HG03280 (cell line): ENCODE measurements at regions not wholly inside any gene's neighbourhood (a gene's known extent, or its start where the extent isn't known, plus 50 kb on each side); places are given as distances from the start of the nearest gene placed in this dataset.
"Not testable (repeated sequence)": the region's sequence is repeated elsewhere in the genome, so short reads cannot be mapped to it uniquely, and the experiment has no call there.

Source experiments
- ATAC-seq: cut with Tn5 transposase; IDR thresholded peaks from one replicate; pipeline ENCODE4 v1.9.1; 2021; ENCODE audit warnings: mild to moderate bottlenecking, moderate library complexity; ENCODE audit not compliant: unreplicated experiment

GRCh38 chr5:42235837-42236236, 187.4 kb upstream of the GHR start:
- no peak for ATAC-seq

GRCh38 chr5:42241636-42242035, 181.6 kb upstream of the GHR start:
- ATAC-seq = no peak

GRCh38 chr5:42242210-42242609, 181.0 kb upstream of the GHR start:
- ATAC-seq = no peak

- ATAC-seq = no peak
Observed at GRCh38 chr5:42242881-42243485, 180.3 kb upstream of the GHR start.

- ATAC-seq = no peak
Observed at GRCh38 chr5:42252306-42252705, 170.9 kb upstream of the GHR start.

- ATAC-seq = not testable (repeated sequence)
Observed at GRCh38 chr5:42259914-42260313, 163.3 kb upstream of the GHR start.

GRCh38 chr5:42267091-42267490, 156.1 kb upstream of the GHR start:
- no peak for ATAC-seq

- not testable (repeated sequence) for ATAC-seq
Observed at GRCh38 chr5:42268170-42268569, 155.1 kb upstream of the GHR start.

- ATAC-seq = no peak
Observed at GRCh38 chr5:42268630-42269029, 154.6 kb upstream of the GHR start.

GRCh38 chr5:42270771-42271170, 152.5 kb upstream of the GHR start:
- ATAC-seq = no peak

GRCh38 chr5:42274913-42275312, 148.3 kb upstream of the GHR start:
- no peak for ATAC-seq

- ATAC-seq = no peak
Observed at GRCh38 chr5:42277293-42277692, 145.9 kb upstream of the GHR start.

GRCh38 chr5:42284584-42284983, 138.7 kb upstream of the GHR start:
- ATAC-seq = no peak

GRCh38 chr5:42285230-42285629, 138.0 kb upstream of the GHR start:
- ATAC-seq = no peak

- ATAC-seq = no peak
Observed at GRCh38 chr5:42300496-42300895, 122.7 kb upstream of the GHR start.

- ATAC-seq = no peak
Observed at GRCh38 chr5:42301349-42301748, 121.9 kb upstream of the GHR start.

GRCh38 chr5:42302186-42302585, 121.1 kb upstream of the GHR start:
- ATAC-seq = no peak

- no peak for ATAC-seq
Observed at GRCh38 chr5:42306287-42306686, 117.0 kb upstream of the GHR start.

- ATAC-seq = no peak
Observed at GRCh38 chr5:42309865-42310264, 113.4 kb upstream of the GHR start.

GRCh38 chr5:42315214-42315613, 108.0 kb upstream of the GHR start:
- ATAC-seq = no peak

- peak; percentile 31 for ATAC-seq
Observed at GRCh38 chr5:42317575-42317974, 105.7 kb upstream of the GHR start.

GRCh38 chr5:42319546-42319945, 103.7 kb upstream of the GHR start:
- not testable (repeated sequence) for ATAC-seq

GRCh38 chr5:42321785-42322184, 101.5 kb upstream of the GHR start:
- no peak for ATAC-seq
